Fibroblast of lung (primary cell): ENCODE measurements at regions not wholly inside any gene's neighbourhood (a gene's known extent, or its start where the extent isn't known, plus 50 kb on each side); places are given as distances from the start of the nearest gene placed in this dataset.

Source experiments
- DNase-seq, 2 donors: peaks; one replicate each; pipeline versions ENCODE4 v3.0.0 to v3.0.0-alpha.2; 2010; ENCODE audit warnings: low read depth in 2 of 2
- H2AFZ ChIP-seq: 2 replicates; pipeline ENCODE4 v1.5.1; 2012; ENCODE audit warnings: low read length, control low read depth, inconsistent platforms
- H3K27ac ChIP-seq: 2 replicates; pipeline ENCODE4 v1.5.1; 2011; ENCODE audit warnings: low read length, control low read depth; ENCODE audit not compliant: insufficient read depth
- H3K27me3 ChIP-seq: 2 replicates; pipeline ENCODE4 v1.5.1; 2011; ENCODE audit warnings: mild to moderate bottlenecking, low read length; ENCODE audit not compliant: control insufficient read depth, insufficient read depth
- H3K36me3 ChIP-seq: 2 replicates; pipeline ENCODE4 v1.5.1; 2011; ENCODE audit warnings: low read length; ENCODE audit not compliant: control insufficient read depth, insufficient read depth
- H3K4me1 ChIP-seq: 2 replicates; pipeline ENCODE4 v1.5.1; 2011; ENCODE audit warnings: low read length; ENCODE audit not compliant: control insufficient read depth, insufficient read depth; ENCODE audit errors: extremely low read depth
- H3K4me2 ChIP-seq: 2 replicates; pipeline ENCODE4 v1.5.1; 2011; ENCODE audit warnings: low read length, control low read depth; ENCODE audit not compliant: insufficient read depth; ENCODE audit errors: extremely low read depth
- H3K4me3 ChIP-seq, 4 experiments: fragments of 200-600 bp in 1 of 4; sonication (generic) in 1 of 4; replicated peaks in 1 of 4; 2 replicates each; pipeline ENCODE4 v1.5.1; 2011 to 2016; ENCODE audit warnings: low read length in 4 of 4, low read depth in 3 of 4, mild to moderate bottlenecking in 3 of 4, control low read depth in 2 of 4, inconsistent platforms in 1 of 4, mixed read lengths in 1 of 4; ENCODE audit not compliant: insufficient read depth in 1 of 4; ENCODE audit errors: control extremely low read depth in 1 of 4
- H3K79me2 ChIP-seq: 2 replicates; pipeline ENCODE4 v1.5.1; 2012; ENCODE audit warnings: mild to moderate bottlenecking, low read length, inconsistent platforms; ENCODE audit not compliant: control insufficient read depth, insufficient read depth
- H3K9ac ChIP-seq: 2 replicates; pipeline ENCODE4 v1.5.1; 2011; ENCODE audit warnings: mild to moderate bottlenecking, low read length, control low read depth; ENCODE audit not compliant: insufficient read depth
- H3K9me3 ChIP-seq: 2 replicates; pipeline ENCODE4 v1.5.1; 2012; ENCODE audit warnings: low read depth, low read length; ENCODE audit not compliant: control insufficient read depth, insufficient read depth
- H4K20me1 ChIP-seq: 2 replicates; pipeline ENCODE4 v1.5.1; 2011; ENCODE audit warnings: low read length; ENCODE audit not compliant: control insufficient read depth, insufficient read depth; ENCODE audit errors: extremely low read depth
- CTCF ChIP-seq, 2 donors: IDR thresholded peaks in 1 of 2; conservative IDR thresholded peaks in 1 of 2; 1 replicate in 1 of 2; 2 replicates in 1 of 2; pipeline ENCODE4 v1.5.1; 2011 to 2012; ENCODE audit warnings: low read length in 2 of 2, control low read depth in 1 of 2, inconsistent platforms in 1 of 2, low read depth in 1 of 2, mild to moderate bottlenecking in 1 of 2
- EZH2 ChIP-seq: IDR thresholded peaks from 2 replicates; pipeline ENCODE4 v1.5.1; 2012; ENCODE audit warnings: low read length, control low read depth, mild to moderate bottlenecking; ENCODE audit errors: missing control alignments

GRCh38 chr3:5899014-5899761 is 711.7 kb downstream of the EDEM1 start:
- Histone ChIP-seq H4K20me1 (no peaks in the 10 kb centered on the region), H3K27ac (no peak overlapping the region), H3K9ac (no peak overlapping the region), H3K4me1 (no peaks in the 10 kb centered on the region), H3K36me3 (no peaks in the 10 kb centered on the region), H3K9me3 (no peaks in the 10 kb centered on the region), H3K4me3 (no peak overlapping the region), H3K4me2 (no peak overlapping the region), H2AFZ (no peak overlapping the region), H3K79me2 (no peaks in the 10 kb centered on the region), H3K27me3 (no peaks in the 10 kb centered on the region)
- DNase-seq = no peak
- TF ChIP-seq CTCF (conservative IDR thresholded peaks at IDR 0.05 in 1 of 2, IDR thresholded peaks at IDR 0.05 in 1 of 2; ENCODE audit: low read depth in 1 of 2, low read length in 2 of 2) (no peak), EZH2 (no peak)

- Histone ChIP-seq H4K20me1 (no peaks in the 10 kb centered on the region), H3K36me3 (no peaks in the 10 kb centered on the region), H3K4me1 (no peaks in the 10 kb centered on the region), H3K9me3 (no peaks in the 10 kb centered on the region), H3K4me3 (no peak overlapping the region), H3K27ac (no peak overlapping the region), H3K79me2 (no peaks in the 10 kb centered on the region), H2AFZ (no peak overlapping the region), H3K27me3 (no peaks in the 10 kb centered on the region), H3K4me2 (no peak overlapping the region), H3K9ac (no peak overlapping the region)
- no peak for DNase-seq
- TF ChIP-seq EZH2 = no peak
These were observed 730.4 kb downstream of the EDEM1 start for GRCh38 chr3:5917932-5918331.

GRCh38 chr3:5918626-5919025 is 731.1 kb downstream of the EDEM1 start:
- H3K4me2 ChIP-seq = no peak overlapping the region
- TF ChIP-seq EZH2 (no peak), CTCF (conservative IDR thresholded peaks at IDR 0.05 in 1 of 2, IDR thresholded peaks at IDR 0.05 in 1 of 2; ENCODE audit: low read depth in 1 of 2, low read length in 2 of 2) (no peak)
- no peak overlapping the region for H3K27ac ChIP-seq
- no peaks in the 10 kb centered on the region for H3K4me1 ChIP-seq
- no peak overlapping the region for H2AFZ ChIP-seq
- H3K36me3 ChIP-seq = no peaks in the 10 kb centered on the region
- no peaks in the 10 kb centered on the region for H3K79me2 ChIP-seq
- H4K20me1 ChIP-seq = no peaks in the 10 kb centered on the region
- H3K27me3 ChIP-seq = no peaks in the 10 kb centered on the region
- H3K9ac ChIP-seq = no peak overlapping the region
- no peak for DNase-seq
- no peaks in the 10 kb centered on the region for H3K9me3 ChIP-seq
- no peak overlapping the region for H3K4me3 ChIP-seq
